Neural cell (in vitro differentiated cells): ENCODE measurements at regions not wholly inside any gene's neighbourhood (a gene's known extent, or its start where the extent isn't known, plus 50 kb on each side); places are given as distances from the start of the nearest gene placed in this dataset.

ENCODE experiments used
- H2AFZ ChIP-seq: fragments of 200-600, 300-800 bp; sonication (generic), shearing (Covaris generic); 2 replicates; pipeline ENCODE4 v1.6.0; 2014; ENCODE audit warnings: low read depth, mild to moderate bottlenecking, antibody characterized with exemption, low read length, moderate library complexity
- H3F3A ChIP-seq: fragments of 200-600 bp; shearing (Covaris generic); 2 replicates; pipeline ENCODE4 v1.6.1; 2016; ENCODE audit warnings: mild to moderate bottlenecking, moderate library complexity, mixed read lengths, antibody characterized with exemption, low read length; ENCODE audit not compliant: insufficient read depth, poor library complexity, severe bottlenecking
- H3K27ac ChIP-seq: fragments of 200-600, 300-800 bp; sonication (generic), shearing (Covaris generic); 2 replicates; pipeline ENCODE4 v1.5.1; 2014; ENCODE audit warnings: mild to moderate bottlenecking, low read length, moderate library complexity
- H3K27me3 ChIP-seq: fragments of 300-800, 200-600 bp; sonication (generic), shearing (Covaris generic); 2 replicates; pipeline ENCODE4 v1.6.0; 2014; ENCODE audit warnings: mild to moderate bottlenecking, low read depth, low read length, moderate library complexity; ENCODE audit not compliant: insufficient read depth
- H3K36me3 ChIP-seq: fragments of 300-800, 200-600 bp; sonication (generic), shearing (Covaris generic); 2 replicates; pipeline ENCODE4 v1.5.1; 2014; ENCODE audit warnings: mild to moderate bottlenecking, antibody characterized with exemption, low read length, moderate library complexity; ENCODE audit not compliant: insufficient read depth
- H3K4me2 ChIP-seq: fragments of 300-800, 200-600 bp; sonication (generic), shearing (Covaris generic); 2 replicates; pipeline ENCODE4 v1.6.0; 2014; ENCODE audit warnings: mild to moderate bottlenecking, low read length
- H3K4me3 ChIP-seq: fragments of 300-800, 200-600 bp; sonication (generic), shearing (Covaris generic); 2 replicates; pipeline ENCODE4 v1.5.1; 2014; ENCODE audit warnings: mild to moderate bottlenecking, low read length, moderate library complexity
- H3K79me2 ChIP-seq: fragments of 200-600 bp; shearing (Covaris generic); replicated peaks from 2 replicates; pipeline ENCODE4 v1.6.0; 2014; ENCODE audit warnings: mild to moderate bottlenecking, low read length, moderate library complexity; ENCODE audit not compliant: insufficient read depth
- H3K9ac ChIP-seq: fragments of 300-800, 200-600 bp; sonication (generic), shearing (Covaris generic); 2 replicates; pipeline ENCODE4 v1.6.1; 2016; ENCODE audit warnings: mild to moderate bottlenecking, low read length, mixed read lengths
- H3K9me2 ChIP-seq: fragments of 200-600 bp; shearing (Covaris generic); 2 replicates; pipeline ENCODE4 v1.6.1; 2016; ENCODE audit warnings: mild to moderate bottlenecking, low read length, mixed read lengths; ENCODE audit not compliant: insufficient read depth
- H3K9me3 ChIP-seq: fragments of 200-600, 300-800 bp; sonication (generic), shearing (Covaris generic); 2 replicates; pipeline ENCODE4 v1.6.1; 2016; ENCODE audit warnings: mild to moderate bottlenecking, mixed run types, low read length, moderate library complexity, mixed read lengths
- H4K20me1 ChIP-seq: fragments of 200-600 bp; shearing (Covaris generic); 2 replicates; pipeline ENCODE4 v1.6.1; 2016; ENCODE audit warnings: mild to moderate bottlenecking, mixed run types; ENCODE audit not compliant: insufficient read depth
- CTCF ChIP-seq: fragments of 450-650 bp; IDR thresholded peaks from 2 replicates; pipeline ENCODE4 v1.5.1; 2014; ENCODE audit warnings: antibody characterized with exemption, mild to moderate bottlenecking, moderate library complexity; ENCODE audit not compliant: poor library complexity, severe bottlenecking
- EP300 ChIP-seq: fragments of 450-650 bp; conservative IDR thresholded peaks from 2 replicates; pipeline ENCODE4 v1.6.1; 2014; ENCODE audit warnings: antibody characterized with exemption, mild to moderate bottlenecking, moderate library complexity; ENCODE audit not compliant: poor library complexity, severe bottlenecking
- EZH2 ChIP-seq: fragments of 200-600, 300-800 bp; shearing (Covaris generic), sonication (generic); IDR thresholded peaks from 2 replicates; pipeline ENCODE4 v1.6.1; 2014; ENCODE audit warnings: antibody characterized with exemption, low read length, borderline replicate concordance, mild to moderate bottlenecking; ENCODE audit not compliant: insufficient read depth, poor library complexity, severe bottlenecking
- MXI1 ChIP-seq: fragments of 450-650 bp; conservative IDR thresholded peaks from 2 replicates; pipeline ENCODE4 v1.6.1; 2014; ENCODE audit warnings: antibody characterized with exemption, mild to moderate bottlenecking; ENCODE audit not compliant: poor library complexity, severe bottlenecking
- POLR2AphosphoS5 ChIP-seq: IDR thresholded peaks from 2 replicates; pipeline ENCODE4 v1.6.1; 2012
- RAD21 ChIP-seq: fragments of 450-650 bp; conservative IDR thresholded peaks from 2 replicates; pipeline ENCODE4 v1.6.1; 2014; ENCODE audit warnings: antibody characterized with exemption, mild to moderate bottlenecking, moderate library complexity
- REST ChIP-seq: IDR thresholded peaks from 2 replicates; pipeline ENCODE4 v1.6.1; 2012; ENCODE audit warnings: borderline replicate concordance
- SMC3 ChIP-seq: fragments of 450-650 bp; conservative IDR thresholded peaks from 2 replicates; pipeline ENCODE4 v1.6.1; 2014; ENCODE audit warnings: antibody characterized with exemption, mild to moderate bottlenecking, moderate library complexity; ENCODE audit not compliant: poor library complexity
- TAF1 ChIP-seq: IDR thresholded peaks from 2 replicates; pipeline ENCODE4 v1.6.1; 2012; ENCODE audit warnings: low read depth

- H3F3A ChIP-seq, result no peaks in the 10 kb centered on the region
- H3K4me3 ChIP-seq, result no peak overlapping the region
- no peak overlapping the region for H2AFZ ChIP-seq
- H3K9me3 ChIP-seq, result no peaks in the 10 kb centered on the region
- no peaks in the 10 kb centered on the region for H3K27me3 ChIP-seq
- no peaks in the 10 kb centered on the region for H3K36me3 ChIP-seq
- no peak overlapping the region for H3K9ac ChIP-seq
- H4K20me1 ChIP-seq, result no peaks in the 10 kb centered on the region
- H3K79me2 ChIP-seq, result no peaks in the 10 kb centered on the region
- H3K9me2 ChIP-seq, result no peaks in the 10 kb centered on the region
- no peak overlapping the region for H3K4me2 ChIP-seq
- H3K27ac ChIP-seq, result no peak overlapping the region
- TF ChIP-seq TAF1, result no peak
- no peak for TF ChIP-seq RAD21
- TF ChIP-seq CTCF, result no peak
- no peak for TF ChIP-seq EZH2
- no peak for TF ChIP-seq MXI1
- TF ChIP-seq POLR2AphosphoS5, result no peak
- TF ChIP-seq EP300, result no peak
- TF ChIP-seq REST, result no peak
- TF ChIP-seq SMC3, result no peak
Observed at GRCh38 chr6:2477250-2477649, 231.8 kb upstream of the GMDS start.

- Histone ChIP-seq H3K36me3 (no peaks in the 10 kb centered on the region), H2AFZ (no peak overlapping the region), H3K4me2 (no peak overlapping the region), H3K9me2 (no peaks in the 10 kb centered on the region), H3K4me3 (no peak overlapping the region), H3F3A (no peaks in the 10 kb centered on the region), H4K20me1 (no peaks in the 10 kb centered on the region), H3K27me3 (no peaks in the 10 kb centered on the region), H3K27ac (no peak overlapping the region), H3K9me3 (no peaks in the 10 kb centered on the region), H3K79me2 (no peaks in the 10 kb centered on the region), H3K9ac (no peak overlapping the region)
- TF ChIP-seq REST, result no peak
- TF ChIP-seq RAD21, result no peak
- no peak for TF ChIP-seq TAF1
- no peak for TF ChIP-seq EZH2
- no peak for TF ChIP-seq EP300
- TF ChIP-seq POLR2AphosphoS5, result no peak
- no peak for TF ChIP-seq SMC3
- TF ChIP-seq CTCF, result no peak
- no peak for TF ChIP-seq MXI1
Observed at GRCh38 chr6:2476376-2476775, 231.0 kb upstream of the GMDS start.
